ENCODE measurements at regions not wholly inside any gene's neighbourhood (a gene's known extent, or its start where the extent isn't known, plus 50 kb on each side); places are given as distances from the start of the nearest gene placed in this dataset.

GRCh38 chr12:11553871-11554533, 95.5 kb upstream of the ETV6 start:
- TF ChIP-seq ZNF274 (IDR thresholded peaks at IDR 0.05; ENCODE audit: low read depth, low read length) (no peak), YY1 (IDR thresholded peaks at IDR 0.05; ENCODE audit: insufficient read depth, insufficient read length) (no peak)
